Loucy (cell line): ENCODE measurements at regions not wholly inside any gene's neighbourhood (a gene's known extent, or its start where the extent isn't known, plus 50 kb on each side); places are given as distances from the start of the nearest gene placed in this dataset.

Source experiments
- EZH2phosphoT487 ChIP-seq: fragments of 200-600 bp; IDR thresholded peaks from 2 replicates; pipeline ENCODE4 v1.6.1; 2018; ENCODE audit warnings: antibody characterized with exemption, mild to moderate bottlenecking, moderate library complexity, borderline replicate concordance
- TF ChIP-seq, protein P1 (sequence below): fragments of 200-600 bp; sonication (generic); conservative IDR thresholded peaks from 2 replicates; pipeline ENCODE4 v1.5.1; 2014; ENCODE audit warnings: mild to moderate bottlenecking, antibody characterized with exemption, low read length

DNA sequence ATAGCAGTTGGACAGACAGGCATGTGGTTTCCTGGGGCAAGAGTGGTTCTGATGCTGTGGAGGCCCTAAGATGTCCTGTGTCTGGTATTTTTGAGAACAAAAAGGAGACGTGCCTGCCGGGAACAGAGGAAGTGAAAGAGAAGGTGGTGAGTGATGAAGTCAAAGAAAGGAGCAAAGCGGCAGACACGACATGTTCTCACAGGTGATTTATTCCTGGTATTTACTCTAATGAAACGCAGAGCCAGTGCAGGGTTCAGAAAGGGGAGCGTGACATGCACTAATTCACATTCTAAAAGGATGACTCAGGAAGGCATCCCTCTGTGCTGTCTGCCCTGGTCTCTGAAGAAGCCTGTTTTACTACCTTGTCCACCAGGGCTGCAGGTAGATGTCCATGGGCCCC, 211.0 kb downstream of the KCNE4 start:
- TF ChIP-seq, protein P1, sequence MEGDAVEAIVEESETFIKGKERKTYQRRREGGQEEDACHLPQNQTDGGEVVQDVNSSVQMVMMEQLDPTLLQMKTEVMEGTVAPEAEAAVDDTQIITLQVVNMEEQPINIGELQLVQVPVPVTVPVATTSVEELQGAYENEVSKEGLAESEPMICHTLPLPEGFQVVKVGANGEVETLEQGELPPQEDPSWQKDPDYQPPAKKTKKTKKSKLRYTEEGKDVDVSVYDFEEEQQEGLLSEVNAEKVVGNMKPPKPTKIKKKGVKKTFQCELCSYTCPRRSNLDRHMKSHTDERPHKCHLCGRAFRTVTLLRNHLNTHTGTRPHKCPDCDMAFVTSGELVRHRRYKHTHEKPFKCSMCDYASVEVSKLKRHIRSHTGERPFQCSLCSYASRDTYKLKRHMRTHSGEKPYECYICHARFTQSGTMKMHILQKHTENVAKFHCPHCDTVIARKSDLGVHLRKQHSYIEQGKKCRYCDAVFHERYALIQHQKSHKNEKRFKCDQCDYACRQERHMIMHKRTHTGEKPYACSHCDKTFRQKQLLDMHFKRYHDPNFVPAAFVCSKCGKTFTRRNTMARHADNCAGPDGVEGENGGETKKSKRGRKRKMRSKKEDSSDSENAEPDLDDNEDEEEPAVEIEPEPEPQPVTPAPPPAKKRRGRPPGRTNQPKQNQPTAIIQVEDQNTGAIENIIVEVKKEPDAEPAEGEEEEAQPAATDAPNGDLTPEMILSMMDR, result no peak
- TF ChIP-seq EZH2phosphoT487, result no peak
